Cardiac muscle cell (in vitro differentiated cells and primary cell): ENCODE measurements at regions not wholly inside any gene's neighbourhood (a gene's known extent, or its start where the extent isn't known, plus 50 kb on each side); places are given as distances from the start of the nearest gene placed in this dataset.

Source experiments
- DNase-seq, 2 donors: peaks; one replicate each; pipeline versions ENCODE4 v3.0.0 to v3.0.0-alpha.2; 2010 to 2017; ENCODE audit warnings: low read depth in 1 of 2, low spot score in 1 of 2
- H3K27ac ChIP-seq: fragments of 200-600 bp; sonication (generic); 2 replicates; pipeline ENCODE4 v1.5.1; 2016
- H3K27me3 ChIP-seq: fragments of 200-600 bp; sonication (generic); 2 replicates; pipeline ENCODE4 v1.6.0; 2016; ENCODE audit warnings: control low read depth
- H3K36me3 ChIP-seq: fragments of 200-600 bp; sonication (generic); 2 replicates; pipeline ENCODE4 v1.5.1; 2016; ENCODE audit warnings: control low read depth
- H3K4me1 ChIP-seq: fragments of 200-600 bp; sonication (generic); 2 replicates; pipeline ENCODE4 v1.8.1; 2017; ENCODE audit warnings: low read depth, mild to moderate bottlenecking, mixed run types
- H3K4me3 ChIP-seq: fragments of 200-600 bp; sonication (generic); 2 replicates; pipeline ENCODE4 v1.5.1; 2016; ENCODE audit warnings: mild to moderate bottlenecking
- H3K9me3 ChIP-seq: fragments of 200-600 bp; sonication (generic); 2 replicates; pipeline ENCODE4 v1.5.1; 2017; ENCODE audit warnings: low read depth, mild to moderate bottlenecking, control low read depth
- TF ChIP-seq, protein P1 (sequence below): IDR thresholded peaks from 2 replicates; pipeline ENCODE4 v1.5.1; 2012; ENCODE audit warnings: low read depth, mild to moderate bottlenecking, low read length

DNA sequence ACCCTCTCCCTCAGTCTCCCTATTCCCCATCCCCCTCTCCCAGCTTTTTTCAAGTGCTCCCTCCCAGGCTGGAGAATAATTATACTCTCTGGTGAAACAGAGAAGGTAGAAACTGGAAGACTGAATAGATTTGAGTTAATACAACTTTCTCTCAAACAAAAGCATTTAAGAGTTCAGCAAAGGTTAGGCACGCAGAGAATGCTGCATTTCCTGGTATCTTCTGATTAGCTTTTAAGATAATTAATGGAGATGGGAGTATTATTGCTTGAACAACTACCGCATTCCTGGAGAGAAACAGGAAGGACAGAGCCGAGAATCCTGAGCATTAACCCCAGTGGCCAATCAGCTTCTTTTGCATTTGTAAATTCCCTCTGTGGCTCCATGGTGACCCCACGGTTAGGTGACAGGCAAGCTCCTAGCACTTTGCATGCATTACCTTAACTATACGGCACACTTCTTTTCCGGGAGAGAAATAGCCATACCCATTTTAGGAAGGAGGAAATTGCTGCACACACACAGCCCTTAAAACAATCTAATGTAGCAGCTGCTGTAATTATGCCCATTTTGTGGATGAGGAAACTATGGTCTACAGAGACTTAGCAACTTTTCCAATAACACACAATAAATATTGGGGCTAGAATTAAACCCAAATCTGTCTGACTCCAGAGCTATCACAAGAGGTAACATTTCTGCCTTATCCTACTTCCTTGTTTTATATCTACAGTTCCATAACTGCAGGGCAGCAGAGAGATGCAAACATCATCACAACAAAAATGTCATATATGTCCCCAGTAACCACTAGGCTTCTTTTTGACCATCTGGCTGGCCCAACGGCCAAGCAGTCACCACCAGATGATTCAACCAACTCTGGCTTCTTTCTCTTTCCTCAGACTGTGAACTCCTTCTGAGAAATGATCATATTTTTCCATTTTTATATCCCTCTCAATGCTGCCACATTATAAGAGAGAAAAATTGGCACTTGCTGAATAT, 169.9 kb downstream of the CD24 start:
- Histone ChIP-seq H3K4me3 (no peak overlapping the region), H3K27ac (peak overlapping the region; percentile 20), H3K36me3 (no peaks in the 10 kb centered on the region), H3K27me3 (no peaks in the 10 kb centered on the region), H3K9me3 (no peaks in the 10 kb centered on the region), H3K4me1 (peaks cover 39% of the 10 kb centered on the region)
- peak in 1 of 2 donors; percentile 17 for DNase-seq
- TF ChIP-seq, protein P1, sequence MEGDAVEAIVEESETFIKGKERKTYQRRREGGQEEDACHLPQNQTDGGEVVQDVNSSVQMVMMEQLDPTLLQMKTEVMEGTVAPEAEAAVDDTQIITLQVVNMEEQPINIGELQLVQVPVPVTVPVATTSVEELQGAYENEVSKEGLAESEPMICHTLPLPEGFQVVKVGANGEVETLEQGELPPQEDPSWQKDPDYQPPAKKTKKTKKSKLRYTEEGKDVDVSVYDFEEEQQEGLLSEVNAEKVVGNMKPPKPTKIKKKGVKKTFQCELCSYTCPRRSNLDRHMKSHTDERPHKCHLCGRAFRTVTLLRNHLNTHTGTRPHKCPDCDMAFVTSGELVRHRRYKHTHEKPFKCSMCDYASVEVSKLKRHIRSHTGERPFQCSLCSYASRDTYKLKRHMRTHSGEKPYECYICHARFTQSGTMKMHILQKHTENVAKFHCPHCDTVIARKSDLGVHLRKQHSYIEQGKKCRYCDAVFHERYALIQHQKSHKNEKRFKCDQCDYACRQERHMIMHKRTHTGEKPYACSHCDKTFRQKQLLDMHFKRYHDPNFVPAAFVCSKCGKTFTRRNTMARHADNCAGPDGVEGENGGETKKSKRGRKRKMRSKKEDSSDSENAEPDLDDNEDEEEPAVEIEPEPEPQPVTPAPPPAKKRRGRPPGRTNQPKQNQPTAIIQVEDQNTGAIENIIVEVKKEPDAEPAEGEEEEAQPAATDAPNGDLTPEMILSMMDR, result no peak

DNA sequence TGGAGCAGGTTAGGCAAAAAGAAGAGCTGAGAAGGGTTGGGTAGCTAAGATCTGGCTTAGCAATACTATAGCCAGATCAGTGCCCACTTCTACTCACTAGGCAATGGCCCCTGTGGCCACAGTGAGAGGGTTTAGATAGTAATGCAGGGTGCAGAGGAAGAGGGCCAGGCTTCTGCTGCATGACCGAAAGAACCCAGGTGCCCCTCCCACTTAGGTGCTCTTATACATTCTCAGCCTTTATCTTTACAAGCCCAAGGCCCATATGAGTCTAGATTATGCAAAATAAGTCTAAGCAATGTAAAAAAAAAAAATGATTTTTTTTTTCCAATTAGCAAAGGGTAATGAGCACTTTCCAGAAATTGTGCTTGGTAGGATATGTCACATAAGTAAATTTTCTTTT, 171.3 kb downstream of the CD24 start:
- no peaks in the 10 kb centered on the region for H3K27me3 ChIP-seq
- H3K9me3 ChIP-seq, result no peaks in the 10 kb centered on the region
- no peaks in the 10 kb centered on the region for H3K36me3 ChIP-seq
- no peak overlapping the region for H3K27ac ChIP-seq
- no peak overlapping the region for H3K4me3 ChIP-seq
- TF ChIP-seq, protein P1, result no peak
- DNase-seq, result no peak
- H3K4me1 ChIP-seq, result peaks cover 48% of the 10 kb centered on the region

DNA sequence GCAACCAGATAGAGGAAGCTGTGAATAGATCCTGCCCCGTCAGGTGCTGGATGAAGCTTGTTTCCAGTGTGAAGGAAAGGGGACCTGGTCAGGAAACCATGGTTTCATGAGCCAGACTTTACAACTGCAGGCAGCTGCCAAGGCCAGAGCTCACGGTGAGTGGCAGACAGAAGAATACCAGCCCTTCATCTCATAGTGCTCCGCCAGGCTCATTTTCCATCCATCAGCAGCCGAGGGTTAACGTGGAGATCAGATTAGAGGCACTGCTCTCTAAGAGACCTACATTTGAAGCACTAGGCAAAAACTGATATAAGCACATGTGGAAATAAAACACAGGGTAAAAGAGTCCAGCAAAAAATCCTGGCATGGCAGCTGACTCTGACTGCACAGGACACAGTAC, 172.4 kb downstream of the CD24 start:
- Histone ChIP-seq H3K4me1 (peaks cover 48% of the 10 kb centered on the region), H3K36me3 (no peaks in the 10 kb centered on the region), H3K27ac (peak overlapping the region; percentile 7), H3K27me3 (no peaks in the 10 kb centered on the region), H3K4me3 (no peak overlapping the region), H3K9me3 (no peaks in the 10 kb centered on the region)
- TF ChIP-seq, protein P1, result no peak
- DNase-seq, result peak in 1 of 2 donors; percentile 68

DNA sequence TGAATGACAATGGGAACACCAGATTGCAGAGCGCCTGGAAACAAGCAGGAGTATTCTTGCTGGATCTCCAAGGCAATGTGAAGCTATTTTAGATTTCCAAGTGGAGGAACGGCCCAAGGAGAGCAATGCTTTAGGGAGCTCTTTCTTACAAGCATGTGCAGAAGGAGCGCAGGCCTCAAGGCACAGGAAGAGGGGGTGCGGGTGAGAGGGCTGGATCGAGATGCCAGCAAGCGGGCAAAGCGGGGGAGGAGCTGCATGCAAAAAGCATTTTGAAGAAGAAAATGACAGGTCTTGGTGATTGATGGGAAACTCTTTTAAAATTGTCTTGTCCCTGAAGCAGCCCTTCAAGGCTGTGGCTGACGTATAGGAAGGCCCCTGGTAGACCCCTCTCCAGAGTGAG, 171.9 kb downstream of the QRSL1 start:
- Histone ChIP-seq H3K4me1 (peaks cover 48% of the 10 kb centered on the region), H3K27ac (no peak overlapping the region), H3K9me3 (no peaks in the 10 kb centered on the region), H3K27me3 (no peaks in the 10 kb centered on the region), H3K4me3 (no peak overlapping the region), H3K36me3 (no peaks in the 10 kb centered on the region)
- DNase-seq, result no peak
- TF ChIP-seq, protein P1, result no peak

DNA sequence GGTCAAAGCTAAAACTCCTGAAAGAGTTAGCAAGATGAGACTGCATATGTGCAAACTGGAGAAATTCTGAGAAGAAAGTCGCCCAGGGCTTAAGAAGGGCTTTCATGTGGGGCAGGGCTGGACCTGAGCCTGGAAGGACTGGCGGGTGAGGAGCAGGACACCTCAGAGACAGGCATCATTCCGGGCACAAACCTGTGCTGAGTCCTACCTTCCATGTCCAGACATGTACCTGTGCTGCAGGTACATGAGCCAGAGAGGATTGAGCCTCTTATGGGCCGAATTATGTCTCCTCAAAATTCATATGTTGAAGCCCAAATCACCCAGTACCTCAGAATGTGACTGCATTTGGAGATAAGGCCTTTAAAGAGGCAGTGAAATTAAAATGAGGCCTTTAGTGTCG, 171.0 kb downstream of the QRSL1 start:
- DNase-seq, result no peak
- Histone ChIP-seq H3K36me3 (no peaks in the 10 kb centered on the region), H3K9me3 (no peaks in the 10 kb centered on the region), H3K4me1 (peaks cover 48% of the 10 kb centered on the region), H3K4me3 (no peak overlapping the region), H3K27ac (no peak overlapping the region), H3K27me3 (no peaks in the 10 kb centered on the region)
- TF ChIP-seq, protein P1, result no peak
